GM08714 (cell line): ENCODE measurements at regions not wholly inside any gene's neighbourhood (a gene's known extent, or its start where the extent isn't known, plus 50 kb on each side); places are given as distances from the start of the nearest gene placed in this dataset.

Experiments used
- H3K4me3 ChIP-seq: fragments of 200-500 bp; sonication (Bioruptor generic); 2 replicates; pipeline ENCODE4 v1.5.1; 2014; ENCODE audit warnings: mild to moderate bottlenecking, low read length, inconsistent platforms
- ZNF274 ChIP-seq: IDR thresholded peaks from 2 replicates; pipeline ENCODE4 v1.6.1; 2012; ENCODE audit warnings: mild to moderate bottlenecking, low read depth, low read length

DNA sequence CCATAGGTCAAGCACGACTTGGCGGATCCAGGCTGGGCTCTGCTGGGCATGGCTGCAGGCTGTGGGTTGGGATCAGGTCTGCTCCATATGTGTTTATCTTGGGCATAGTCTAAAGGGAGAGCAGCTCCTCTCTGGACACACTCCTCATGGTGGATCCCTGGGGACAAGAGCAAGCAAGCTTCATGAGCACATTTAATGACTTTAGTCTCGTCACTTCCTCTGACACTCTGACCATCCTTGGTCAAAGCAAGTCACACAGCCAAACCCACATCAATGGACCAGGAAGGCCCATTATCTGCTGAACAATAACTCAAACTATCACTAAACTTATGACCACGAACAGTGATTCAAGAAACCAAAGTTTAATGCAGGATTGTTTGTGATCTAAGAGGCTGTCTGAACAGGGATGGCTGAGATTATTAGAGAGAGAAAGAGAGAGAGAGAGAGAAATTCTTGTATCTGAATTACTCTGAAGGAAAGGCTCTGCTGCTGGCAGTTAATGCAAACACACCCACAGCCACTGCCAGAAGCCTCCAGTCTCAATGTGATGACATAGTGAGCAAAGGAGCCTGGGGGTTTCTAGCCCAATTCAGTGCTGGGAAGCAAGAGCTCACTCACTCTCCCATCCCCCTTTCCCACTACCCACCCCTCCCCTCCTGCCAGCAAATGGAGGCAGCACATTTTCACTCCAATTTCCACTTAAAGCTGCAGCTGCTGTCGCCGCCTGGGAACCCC, 490.2 kb upstream of the SULF2 start:
- TF ChIP-seq ZNF274, result no peak
- no peak overlapping the region for H3K4me3 ChIP-seq

DNA sequence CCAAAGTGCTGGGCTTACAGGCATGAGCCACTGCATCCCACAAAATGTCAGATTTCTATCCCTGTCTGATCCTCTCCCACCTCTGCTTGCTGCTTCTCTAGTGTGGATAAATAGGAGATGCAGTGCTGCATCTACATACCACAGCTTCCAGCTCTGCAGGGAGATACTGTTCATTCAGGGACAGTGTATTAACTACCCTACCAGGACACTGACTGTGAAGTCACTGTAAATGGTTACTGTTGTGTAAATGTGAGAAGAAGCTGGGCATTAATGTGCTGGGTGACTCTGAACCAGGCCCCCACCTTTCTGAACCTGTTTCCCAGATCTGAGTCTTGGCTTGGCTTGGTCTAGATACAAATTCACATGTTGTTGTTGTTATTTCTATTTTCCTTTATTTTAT, 488.6 kb upstream of the SULF2 start:
- TF ChIP-seq ZNF274, result no peak
- H3K4me3 ChIP-seq, result no peak overlapping the region

DNA sequence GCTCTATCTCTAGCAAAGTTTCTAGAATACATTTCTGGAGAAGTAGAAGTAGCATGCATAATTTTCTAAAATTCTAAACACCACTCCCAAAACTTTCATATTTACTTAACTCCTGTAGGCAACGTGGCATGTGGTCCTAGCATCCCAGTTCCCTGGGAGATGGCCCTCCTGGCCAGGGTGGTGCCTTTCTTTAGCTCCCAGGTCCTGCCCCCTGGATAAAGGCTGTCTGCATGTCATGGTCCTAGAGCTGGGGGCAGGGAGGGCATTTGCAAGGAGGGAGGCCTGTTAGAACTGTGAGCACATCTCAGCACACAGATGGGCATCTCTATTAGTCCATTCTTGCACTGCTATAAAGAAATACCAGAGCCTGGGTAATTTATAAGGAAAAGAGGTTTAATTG, 485.6 kb upstream of the SULF2 start:
- H3K4me3 ChIP-seq, result no peak overlapping the region

DNA sequence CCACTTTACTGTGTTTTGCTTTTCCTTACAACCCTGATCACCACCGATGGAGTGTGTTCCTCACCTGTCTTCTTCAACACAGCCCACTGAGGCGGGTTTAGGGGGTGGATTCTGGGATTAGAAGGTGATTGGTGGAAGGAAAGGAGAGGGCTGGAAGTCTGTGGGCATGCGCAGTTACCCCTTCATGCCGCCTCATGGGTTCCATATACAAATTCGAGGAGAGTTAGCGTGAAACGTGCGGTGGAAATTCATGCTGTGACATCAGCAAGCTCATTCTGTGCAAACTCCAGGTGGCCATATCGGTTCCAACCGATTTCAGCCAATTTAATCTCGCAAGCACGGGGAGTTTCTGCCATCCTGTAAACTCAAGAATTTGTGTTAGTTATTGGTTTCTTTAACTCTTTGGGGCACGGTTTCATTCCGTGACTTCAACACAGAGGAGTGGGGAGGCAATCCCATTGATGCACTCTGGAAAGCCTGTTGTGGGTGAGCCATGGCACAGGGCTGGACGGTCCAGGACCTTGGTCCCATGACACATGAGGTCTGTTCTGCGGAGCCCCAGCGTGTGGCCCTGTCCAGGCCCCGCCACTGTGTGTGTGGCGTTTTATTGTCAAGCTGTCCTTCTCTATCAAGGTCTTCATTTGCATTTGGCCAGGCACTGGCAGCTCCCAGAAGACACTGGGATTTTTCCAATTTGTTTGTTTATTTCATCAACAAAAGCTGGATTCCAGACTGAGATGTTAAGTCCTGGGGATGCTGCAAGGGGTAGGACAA, 482.8 kb upstream of the SULF2 start:
- no peak for TF ChIP-seq ZNF274
- no peak overlapping the region for H3K4me3 ChIP-seq

More for the DNA sequence above, 485.6 kb upstream of the SULF2 start:
- TF ChIP-seq ZNF274, result no peak

DNA sequence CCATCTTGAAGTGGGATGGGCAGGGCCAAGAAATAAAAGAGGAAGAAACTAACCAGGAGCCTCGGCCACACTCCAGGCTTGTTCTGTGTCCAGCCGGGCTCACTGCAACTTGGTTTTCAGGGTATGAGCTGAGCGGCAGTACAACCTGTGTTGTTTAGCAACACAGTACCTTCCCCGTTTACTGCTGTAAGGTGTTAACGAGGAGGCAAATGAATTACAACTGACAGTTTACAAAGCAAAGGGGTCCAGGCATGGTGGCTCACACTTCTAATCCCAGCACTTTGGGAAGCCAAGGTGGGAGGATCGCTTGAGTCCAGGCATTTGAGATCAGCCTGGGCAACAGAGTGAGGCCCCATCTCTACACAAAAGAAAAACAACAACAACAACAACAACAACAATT, 481.3 kb upstream of the SULF2 start:
- H3K4me3 ChIP-seq, result no peak overlapping the region
- TF ChIP-seq ZNF274, result no peak

DNA sequence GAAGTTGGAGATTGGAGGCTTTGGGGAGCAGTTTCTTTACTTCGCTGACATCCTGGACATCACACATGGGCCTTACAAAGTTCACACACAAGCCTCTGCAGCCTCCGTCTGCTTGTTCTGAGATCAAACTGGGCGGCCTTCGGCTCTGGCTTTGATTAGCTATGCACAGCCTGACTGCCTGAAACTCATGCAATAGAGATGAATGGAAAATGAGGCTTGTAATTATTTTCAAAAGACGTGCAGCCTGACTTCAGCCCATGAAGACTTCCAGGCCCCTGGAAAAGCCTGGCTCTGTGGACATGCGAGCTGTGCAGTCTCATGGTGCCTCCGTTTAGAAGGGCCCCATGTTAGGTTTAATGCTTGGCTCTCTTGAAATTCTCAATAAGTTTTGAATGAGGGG, 480.5 kb upstream of the SULF2 start:
- no peak for TF ChIP-seq ZNF274
- H3K4me3 ChIP-seq, result no peak overlapping the region

DNA sequence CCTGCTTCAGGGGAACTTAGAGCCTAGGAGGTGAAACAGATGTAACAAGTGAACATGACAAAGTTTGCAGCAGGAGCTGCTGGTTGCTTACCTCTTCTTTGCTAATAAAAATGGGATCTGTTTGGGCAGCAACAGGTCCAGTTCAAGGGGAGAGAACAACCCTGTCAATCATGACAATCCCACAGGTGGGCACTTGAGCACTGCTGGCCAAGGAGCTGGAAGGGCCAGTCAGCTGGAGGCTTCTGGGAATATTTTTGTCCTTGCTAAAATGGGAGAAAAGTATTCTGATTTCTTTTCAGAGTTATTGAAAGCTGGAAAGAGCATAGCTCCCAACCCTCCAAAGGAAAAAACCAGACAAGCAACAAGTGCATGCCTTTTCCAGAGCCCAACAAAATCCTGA, 477.7 kb upstream of the SULF2 start:
- TF ChIP-seq ZNF274, result no peak
- no peak overlapping the region for H3K4me3 ChIP-seq

DNA sequence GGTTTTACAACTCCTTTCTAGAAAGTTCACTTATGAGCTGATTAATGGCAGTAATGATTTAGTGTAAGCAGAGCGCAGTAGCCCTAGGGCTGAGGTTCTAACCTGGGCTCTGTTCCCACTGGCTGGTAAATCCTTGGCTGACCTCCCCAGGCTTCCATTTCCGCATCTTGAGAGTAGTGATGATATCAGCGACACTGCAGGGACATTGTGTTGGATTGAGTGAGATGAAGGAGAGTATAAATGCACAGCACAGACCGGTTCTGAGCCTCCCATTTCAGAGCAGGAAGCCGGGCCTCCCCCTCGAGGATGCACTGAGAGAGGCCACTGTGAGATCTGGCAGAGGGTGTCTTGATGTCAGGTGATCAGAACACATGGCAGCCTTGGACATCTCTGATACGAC, 477.2 kb upstream of the SULF2 start:
- H3K4me3 ChIP-seq, result no peak overlapping the region
- TF ChIP-seq ZNF274, result no peak

DNA sequence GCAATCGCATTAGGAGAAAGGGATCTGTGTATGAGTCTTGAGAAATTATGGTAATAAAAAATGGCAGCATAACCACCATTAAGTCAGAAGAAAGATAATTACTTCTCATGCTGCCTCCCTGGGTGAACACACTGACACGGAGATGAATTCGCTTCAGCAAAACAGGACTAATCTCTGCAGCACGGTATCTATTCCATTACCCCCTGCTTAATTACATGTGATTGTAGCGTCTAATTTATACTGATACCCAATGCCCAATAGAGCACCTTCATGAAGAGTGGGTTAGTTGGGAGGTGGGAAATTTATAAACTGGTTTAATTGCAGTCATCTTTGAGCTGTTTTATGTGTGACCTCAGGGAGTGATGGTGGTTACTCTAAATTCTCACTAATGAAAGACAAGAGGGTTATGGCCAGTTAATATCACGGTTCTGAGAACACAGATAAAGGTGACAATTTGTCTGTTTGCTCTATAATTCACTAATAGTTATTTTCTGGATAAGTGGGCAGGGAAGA, 476.2 kb upstream of the SULF2 start:
- H3K4me3 ChIP-seq, result no peak overlapping the region
- no peak for TF ChIP-seq ZNF274

DNA sequence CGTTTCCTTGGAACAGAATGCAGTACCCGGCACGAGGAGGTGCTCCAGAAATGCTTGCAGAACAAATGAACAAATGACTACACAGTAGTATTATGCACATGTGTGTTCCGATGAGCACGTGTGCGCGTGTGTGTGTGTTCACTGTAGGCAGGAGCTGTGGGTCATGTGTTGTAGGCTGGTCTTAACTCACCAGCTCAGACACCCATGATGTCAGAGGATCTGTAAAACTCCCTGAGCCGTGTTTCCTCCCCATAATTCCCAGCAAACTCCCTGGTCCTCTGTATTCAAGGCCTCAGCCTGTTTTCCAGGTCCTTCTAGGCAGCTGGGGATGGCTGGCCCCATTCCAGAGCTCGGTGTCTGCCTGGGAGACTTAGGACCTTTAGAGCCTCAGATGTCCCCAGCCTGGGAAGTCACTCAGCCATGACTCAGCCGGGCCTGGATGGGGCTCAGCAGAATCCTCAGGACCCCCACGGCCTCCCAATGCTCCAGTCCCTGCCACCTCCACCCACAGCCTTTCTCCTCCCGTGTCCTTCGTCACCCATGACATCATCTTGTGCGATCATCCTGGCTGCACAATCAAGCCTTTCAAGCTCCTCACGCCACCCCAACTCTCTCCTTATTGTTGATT, 475.0 kb upstream of the SULF2 start:
- TF ChIP-seq ZNF274, result no peak
- no peak overlapping the region for H3K4me3 ChIP-seq

DNA sequence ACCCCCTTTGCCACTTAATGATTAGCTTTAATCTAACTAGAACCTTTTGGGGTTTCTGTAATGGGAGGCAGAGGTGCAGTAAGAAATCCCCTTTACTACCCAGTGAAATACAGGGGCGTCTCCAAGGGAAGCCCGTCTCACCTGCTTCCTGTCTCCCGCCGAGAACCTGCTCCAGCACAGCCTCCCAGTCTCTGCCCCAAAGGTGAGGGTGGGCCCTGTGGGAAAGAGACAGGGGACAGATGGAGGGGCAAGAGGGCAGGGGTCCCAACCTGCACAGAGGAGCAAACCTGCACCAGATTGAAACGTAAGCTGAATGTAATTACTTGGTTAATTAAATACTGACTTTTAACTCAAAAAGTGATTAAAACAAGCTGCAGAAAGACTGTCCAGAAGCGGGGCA, 474.2 kb upstream of the SULF2 start:
- TF ChIP-seq ZNF274, result no peak

DNA sequence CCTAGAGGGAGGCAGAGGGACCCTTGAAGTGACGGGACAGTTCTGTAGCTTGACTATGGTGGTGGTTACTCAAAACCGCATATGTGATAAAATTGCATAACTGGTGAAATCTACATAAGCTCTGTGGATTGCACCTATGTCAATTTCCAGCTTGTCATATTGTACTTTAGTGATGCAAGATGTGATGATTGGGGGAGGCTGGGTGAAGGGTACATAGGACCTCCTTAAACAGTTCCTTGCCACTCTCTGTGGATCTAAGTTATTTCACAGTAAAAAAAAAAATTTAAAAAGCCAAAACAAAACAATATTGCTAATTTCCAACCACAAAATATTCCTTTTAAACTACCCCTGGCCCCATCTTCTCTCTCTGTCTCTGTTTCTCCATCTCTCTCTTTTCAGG, 472.6 kb upstream of the SULF2 start:
- no peak overlapping the region for H3K4me3 ChIP-seq
- no peak for TF ChIP-seq ZNF274

More for the DNA sequence above, 474.2 kb upstream of the SULF2 start:
- no peak overlapping the region for H3K4me3 ChIP-seq

DNA sequence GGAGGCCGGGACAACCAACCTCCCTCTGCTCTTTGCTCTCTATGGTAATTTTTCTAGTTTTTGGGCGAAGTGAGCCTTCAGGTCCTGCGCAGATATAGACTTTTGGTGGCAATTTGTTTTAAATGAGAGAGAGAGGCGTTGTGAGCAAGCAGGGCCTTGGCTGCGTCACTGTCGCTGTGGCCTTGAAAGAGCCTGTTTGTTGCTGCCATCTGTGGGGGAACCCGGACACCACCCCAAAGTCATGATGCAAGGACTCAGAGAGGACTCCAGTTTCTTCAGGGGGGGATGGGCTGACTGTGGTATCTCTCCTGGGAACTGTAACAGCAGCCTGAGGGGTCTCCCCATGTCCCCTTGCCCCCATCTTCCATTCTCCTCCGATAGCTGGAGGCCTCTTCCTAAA, 462.7 kb upstream of the SULF2 start:
- TF ChIP-seq ZNF274, result no peak

DNA sequence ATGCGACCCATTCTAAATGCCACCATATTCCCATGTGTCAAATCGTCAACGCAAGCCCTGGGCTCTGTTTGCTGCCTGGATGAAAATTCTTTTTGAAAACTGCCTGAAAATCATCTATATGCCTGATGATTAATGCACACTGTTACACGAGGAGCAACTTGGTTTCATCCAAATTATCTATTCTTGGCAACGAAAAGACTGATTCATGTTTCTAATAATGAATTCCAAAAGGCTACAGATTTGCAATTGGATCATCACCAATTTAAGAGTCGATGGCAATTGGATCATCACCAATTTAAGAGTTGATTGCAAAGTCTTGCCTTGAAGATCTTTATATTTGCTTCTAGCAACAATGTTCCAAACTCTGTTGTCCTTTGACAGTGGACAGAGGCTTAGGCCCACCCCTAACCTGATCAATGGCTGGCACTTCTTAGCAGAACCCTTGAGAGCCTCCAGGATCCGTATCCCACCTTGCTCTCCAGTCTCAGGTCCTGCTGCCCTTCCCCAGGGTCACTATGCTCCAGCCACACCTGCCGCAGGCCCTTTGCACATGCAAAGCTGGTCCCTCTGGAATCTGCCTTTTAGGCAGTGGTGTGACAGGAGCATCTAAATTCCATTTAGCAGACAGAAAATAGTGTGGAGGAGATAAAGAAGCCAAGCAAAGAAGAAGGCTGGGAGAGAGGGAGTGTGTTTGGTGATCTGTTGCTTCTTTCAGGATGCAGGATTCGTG, 460.9 kb upstream of the SULF2 start:
- no peak overlapping the region for H3K4me3 ChIP-seq
- TF ChIP-seq ZNF274, result no peak

More for the DNA sequence above, 462.7 kb upstream of the SULF2 start:
- H3K4me3 ChIP-seq, result no peak overlapping the region
